ENCODE measurements at regions not wholly inside any gene's neighbourhood (a gene's known extent, or its start where the extent isn't known, plus 50 kb on each side); places are given as distances from the start of the nearest gene placed in this dataset.

DNA sequence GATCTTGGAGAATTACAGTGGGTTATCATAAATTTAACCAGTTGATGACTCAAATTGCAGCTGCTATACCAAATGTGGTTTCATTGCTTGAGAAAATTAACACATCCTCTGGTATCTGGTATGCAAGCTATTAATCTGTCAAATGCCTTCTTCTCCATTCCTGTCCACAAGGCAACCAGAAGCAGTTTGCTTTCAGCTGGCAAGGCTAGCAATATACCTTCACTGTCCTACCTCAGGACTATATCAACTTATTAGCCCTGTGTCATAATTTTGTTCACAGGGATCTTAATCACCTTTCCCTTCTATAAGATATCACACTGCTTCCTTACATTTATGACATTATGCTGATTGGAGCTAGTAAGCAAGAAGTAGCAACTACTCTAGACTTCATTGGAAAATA lies 110.0 kb upstream of the GPC3 start:
- Histone ChIP-seq H3K27ac (ENCODE audit: poor library complexity, severe bottlenecking) (no peak overlapping the region), H3K9me3 (ENCODE audit: severe bottlenecking) (no peaks in the 10 kb centered on the region), H3K27me3 (ENCODE audit: insufficient read depth, poor library complexity, severe bottlenecking) (no peaks in the 10 kb centered on the region), H3K4me1 (ENCODE audit: insufficient read depth, poor library complexity, severe bottlenecking) (no peaks in the 10 kb centered on the region), H3K36me3 (ENCODE audit: low read depth) (no peaks in the 10 kb centered on the region), H3K4me3 (ENCODE audit: severe bottlenecking) (no peak overlapping the region)
- TF ChIP-seq, protein P1, sequence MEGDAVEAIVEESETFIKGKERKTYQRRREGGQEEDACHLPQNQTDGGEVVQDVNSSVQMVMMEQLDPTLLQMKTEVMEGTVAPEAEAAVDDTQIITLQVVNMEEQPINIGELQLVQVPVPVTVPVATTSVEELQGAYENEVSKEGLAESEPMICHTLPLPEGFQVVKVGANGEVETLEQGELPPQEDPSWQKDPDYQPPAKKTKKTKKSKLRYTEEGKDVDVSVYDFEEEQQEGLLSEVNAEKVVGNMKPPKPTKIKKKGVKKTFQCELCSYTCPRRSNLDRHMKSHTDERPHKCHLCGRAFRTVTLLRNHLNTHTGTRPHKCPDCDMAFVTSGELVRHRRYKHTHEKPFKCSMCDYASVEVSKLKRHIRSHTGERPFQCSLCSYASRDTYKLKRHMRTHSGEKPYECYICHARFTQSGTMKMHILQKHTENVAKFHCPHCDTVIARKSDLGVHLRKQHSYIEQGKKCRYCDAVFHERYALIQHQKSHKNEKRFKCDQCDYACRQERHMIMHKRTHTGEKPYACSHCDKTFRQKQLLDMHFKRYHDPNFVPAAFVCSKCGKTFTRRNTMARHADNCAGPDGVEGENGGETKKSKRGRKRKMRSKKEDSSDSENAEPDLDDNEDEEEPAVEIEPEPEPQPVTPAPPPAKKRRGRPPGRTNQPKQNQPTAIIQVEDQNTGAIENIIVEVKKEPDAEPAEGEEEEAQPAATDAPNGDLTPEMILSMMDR (IDR thresholded peaks at IDR 0.05; ENCODE audit: poor library complexity, severe bottlenecking): no peak
- DNase-seq (ENCODE audit: low spot score) (no peak), ATAC-seq (ENCODE audit: low read depth) (no peak)

DNA sequence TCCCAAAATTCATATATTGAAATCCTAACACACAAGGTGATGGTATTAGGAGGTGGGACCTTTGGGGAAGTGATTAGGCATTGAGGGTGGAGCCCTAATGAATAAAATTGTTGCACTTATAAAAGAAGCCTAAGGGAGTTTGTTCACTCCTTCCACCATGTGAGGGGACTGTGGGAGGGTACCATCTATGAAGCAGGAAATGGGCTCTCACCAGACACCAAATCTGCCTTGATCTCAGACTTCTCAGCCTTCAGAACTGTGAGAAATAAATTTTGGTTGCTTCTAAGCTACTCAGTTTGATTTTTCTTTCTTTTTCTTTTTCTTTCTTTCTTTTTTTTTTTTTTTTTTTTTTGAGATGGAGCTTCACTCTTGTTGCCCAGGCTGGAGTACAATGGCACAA lies 116.2 kb upstream of the GPC3 start:
- no peak overlapping the region for H3K27ac ChIP-seq (ENCODE audit: poor library complexity, severe bottlenecking)
- DNase-seq (ENCODE audit: low spot score): no peak
- no peaks in the 10 kb centered on the region for H3K36me3 ChIP-seq (ENCODE audit: low read depth)
- TF ChIP-seq, protein P1 (IDR thresholded peaks at IDR 0.05; ENCODE audit: poor library complexity, severe bottlenecking): no peak
- no peaks in the 10 kb centered on the region for H3K4me1 ChIP-seq (ENCODE audit: insufficient read depth, poor library complexity, severe bottlenecking)
- no peak for ATAC-seq (ENCODE audit: low read depth)
- H3K9me3 ChIP-seq (ENCODE audit: severe bottlenecking): no peaks in the 10 kb centered on the region
- no peaks in the 10 kb centered on the region for H3K27me3 ChIP-seq (ENCODE audit: insufficient read depth, poor library complexity, severe bottlenecking)
- H3K4me3 ChIP-seq (ENCODE audit: severe bottlenecking): no peak overlapping the region

DNA sequence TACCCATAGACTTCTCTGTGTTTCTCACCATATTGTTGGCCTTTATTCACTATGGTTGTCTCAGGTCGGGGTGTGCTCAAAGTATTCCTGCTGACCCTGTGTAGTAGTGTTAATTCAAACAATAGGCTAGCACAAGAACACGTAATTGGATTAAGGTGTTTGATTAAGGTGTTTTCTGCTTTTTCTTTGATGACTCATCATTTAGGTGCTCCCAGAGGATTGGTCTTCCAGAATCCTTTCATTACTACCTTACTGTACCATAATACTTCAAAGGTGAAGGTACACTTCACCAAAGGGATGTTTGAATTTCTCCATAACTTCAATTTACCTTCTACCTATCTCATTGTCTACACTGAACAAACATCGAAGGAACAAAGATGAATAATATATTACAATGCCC lies 121.7 kb upstream of the CCDC160 start:
- H3K4me1 ChIP-seq (ENCODE audit: insufficient read depth, poor library complexity, severe bottlenecking): no peaks in the 10 kb centered on the region
- no peak for DNase-seq (ENCODE audit: low spot score)
- no peak overlapping the region for H3K27ac ChIP-seq (ENCODE audit: poor library complexity, severe bottlenecking)
- no peak overlapping the region for H3K4me3 ChIP-seq (ENCODE audit: severe bottlenecking)
- ATAC-seq (ENCODE audit: low read depth): no peak
- no peaks in the 10 kb centered on the region for H3K27me3 ChIP-seq (ENCODE audit: insufficient read depth, poor library complexity, severe bottlenecking)
- no peaks in the 10 kb centered on the region for H3K9me3 ChIP-seq (ENCODE audit: severe bottlenecking)
- TF ChIP-seq, protein P1 (IDR thresholded peaks at IDR 0.05; ENCODE audit: poor library complexity, severe bottlenecking): no peak
- no peaks in the 10 kb centered on the region for H3K36me3 ChIP-seq (ENCODE audit: low read depth)

DNA sequence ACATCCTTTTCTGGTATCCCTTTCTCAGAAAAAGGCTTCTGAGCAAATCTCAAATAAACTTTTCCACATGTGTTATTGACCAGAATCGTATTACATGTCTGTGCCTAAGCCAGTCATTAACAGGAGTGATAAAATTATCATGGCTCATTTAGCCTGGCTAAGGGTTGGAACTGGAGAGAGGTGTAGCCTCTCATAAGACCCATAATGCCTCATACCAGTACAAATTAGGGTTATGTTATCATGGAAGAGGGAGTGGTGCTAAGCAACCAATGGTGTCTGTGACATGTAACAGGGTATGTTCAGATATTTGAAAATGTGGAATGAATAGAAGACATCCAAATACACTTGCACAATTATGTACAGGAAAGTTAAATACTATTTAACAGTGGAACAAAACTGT lies 99.6 kb upstream of the CCDC160 start:
- DNase-seq (ENCODE audit: low spot score): no peak
- Histone ChIP-seq H3K4me1 (ENCODE audit: insufficient read depth, poor library complexity, severe bottlenecking) (no peaks in the 10 kb centered on the region), H3K27me3 (ENCODE audit: insufficient read depth, poor library complexity, severe bottlenecking) (no peaks in the 10 kb centered on the region), H3K4me3 (ENCODE audit: severe bottlenecking) (no peak overlapping the region), H3K9me3 (ENCODE audit: severe bottlenecking) (no peaks in the 10 kb centered on the region), H3K27ac (ENCODE audit: poor library complexity, severe bottlenecking) (no peak overlapping the region), H3K36me3 (ENCODE audit: low read depth) (no peaks in the 10 kb centered on the region)
- ATAC-seq (ENCODE audit: low read depth): no peak
- TF ChIP-seq, protein P1 (IDR thresholded peaks at IDR 0.05; ENCODE audit: poor library complexity, severe bottlenecking): no peak

DNA sequence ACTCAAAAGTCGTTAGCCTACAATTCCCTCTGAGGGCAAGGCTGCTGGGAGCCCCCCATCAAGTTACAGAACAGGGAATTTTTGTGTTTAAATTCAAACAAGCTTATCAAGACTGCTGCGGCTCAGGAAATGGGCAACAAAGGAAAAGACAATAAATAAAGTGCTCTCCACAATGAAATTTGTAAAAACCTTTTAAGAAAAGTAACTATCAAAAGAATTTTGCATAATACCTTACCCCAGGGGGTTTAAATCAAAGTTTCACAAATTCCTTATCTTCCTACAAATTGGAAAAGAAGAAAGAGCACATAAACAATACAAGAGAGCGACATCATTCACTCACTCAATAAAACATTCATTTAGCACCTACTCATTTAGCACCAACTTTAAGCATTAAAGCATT lies 97.9 kb upstream of the CCDC160 start:
- no peak overlapping the region for H3K4me3 ChIP-seq (ENCODE audit: severe bottlenecking)
- no peaks in the 10 kb centered on the region for H3K27me3 ChIP-seq (ENCODE audit: insufficient read depth, poor library complexity, severe bottlenecking)
- H3K9me3 ChIP-seq (ENCODE audit: severe bottlenecking): no peaks in the 10 kb centered on the region
- no peak overlapping the region for H3K27ac ChIP-seq (ENCODE audit: poor library complexity, severe bottlenecking)
- no peaks in the 10 kb centered on the region for H3K4me1 ChIP-seq (ENCODE audit: insufficient read depth, poor library complexity, severe bottlenecking)
- no peak for ATAC-seq (ENCODE audit: low read depth)
- H3K36me3 ChIP-seq (ENCODE audit: low read depth): no peaks in the 10 kb centered on the region
- TF ChIP-seq, protein P1 (IDR thresholded peaks at IDR 0.05; ENCODE audit: poor library complexity, severe bottlenecking): no peak
- DNase-seq (ENCODE audit: low spot score): no peak

Data from RWPE2 (cell line).